NCI-H526 (cell line): ENCODE measurements at regions not wholly inside any gene's neighbourhood (a gene's known extent, or its start where the extent isn't known, plus 50 kb on each side); places are given as distances from the start of the nearest gene placed in this dataset.

Experiments used
- DNase-seq, 2 experiments: peaks; one replicate each; lab custom pipeline; 2025; lab: John Stamatoyannopoulos, UW

DNA sequence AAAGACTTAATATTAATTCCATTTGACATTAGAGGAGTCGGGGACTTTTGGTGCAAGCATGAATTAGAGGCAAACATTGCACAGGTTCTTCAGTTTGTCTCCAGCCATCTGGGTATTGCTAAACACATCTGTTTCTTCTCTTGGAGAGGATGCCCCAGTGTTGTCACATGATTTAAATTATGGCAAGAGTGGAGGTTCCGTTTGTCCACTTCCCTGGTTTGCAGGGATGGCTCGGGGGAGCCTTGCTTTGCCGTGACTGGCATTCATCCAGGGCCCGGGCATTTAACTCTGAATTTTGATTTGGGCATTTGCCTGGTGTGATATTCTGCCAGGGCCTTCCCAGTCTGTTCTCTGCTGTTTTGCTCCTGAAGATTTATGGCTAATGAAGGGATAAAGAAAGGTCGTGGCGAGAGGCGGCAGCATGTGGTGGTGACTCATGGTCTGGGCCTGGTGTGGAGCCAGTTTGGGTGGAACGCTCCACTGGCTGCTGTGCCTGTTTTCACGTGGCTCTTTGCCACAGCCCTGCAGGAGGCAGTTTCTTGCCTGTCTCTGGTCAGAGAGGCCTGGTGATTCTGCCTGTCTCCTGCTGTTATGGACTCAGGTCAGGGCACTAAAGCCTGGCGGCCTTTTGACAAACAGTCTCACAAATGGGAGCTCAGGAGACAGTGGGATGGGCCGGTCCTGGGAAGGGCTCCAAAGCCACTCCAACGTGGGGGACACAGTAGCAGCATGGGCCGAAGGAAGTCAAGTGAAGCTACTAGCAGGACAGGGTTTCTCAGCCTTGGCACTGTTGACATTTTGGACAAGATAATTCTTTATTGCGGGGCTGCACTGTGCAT is 99.4 kb upstream of the PGRMC2 start:
- no peak for DNase-seq

DNA sequence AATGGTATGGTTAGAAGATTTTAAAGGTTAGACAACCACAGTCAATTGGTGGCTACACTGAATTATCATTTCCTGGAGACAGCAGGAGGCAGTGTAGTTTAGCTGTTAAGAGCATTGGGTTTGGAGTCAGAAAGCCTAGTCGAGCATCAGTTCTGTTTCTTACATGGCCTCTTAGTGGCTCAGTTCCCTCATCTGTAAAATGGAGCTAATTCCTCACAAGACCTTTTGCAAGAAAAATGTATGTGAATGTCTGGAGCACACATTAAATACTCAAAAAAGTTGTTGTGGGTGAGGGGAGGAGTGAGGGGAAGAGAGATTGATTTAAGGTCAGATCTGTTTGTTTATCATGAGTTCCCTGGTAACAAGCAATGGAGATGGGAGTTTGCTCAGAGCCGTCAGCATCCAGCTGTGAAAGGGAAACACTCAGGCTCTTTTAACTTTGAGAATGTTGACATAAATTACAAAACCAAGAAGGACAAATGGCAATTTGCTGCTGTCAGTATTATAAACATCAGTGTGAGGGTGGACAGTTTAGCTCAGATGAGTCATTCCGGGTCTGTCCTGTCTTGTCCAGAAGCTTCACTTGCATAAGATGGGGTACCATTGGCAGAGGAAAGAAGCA is 98.2 kb upstream of the PGRMC2 start:
- DNase-seq, result no peak

DNA sequence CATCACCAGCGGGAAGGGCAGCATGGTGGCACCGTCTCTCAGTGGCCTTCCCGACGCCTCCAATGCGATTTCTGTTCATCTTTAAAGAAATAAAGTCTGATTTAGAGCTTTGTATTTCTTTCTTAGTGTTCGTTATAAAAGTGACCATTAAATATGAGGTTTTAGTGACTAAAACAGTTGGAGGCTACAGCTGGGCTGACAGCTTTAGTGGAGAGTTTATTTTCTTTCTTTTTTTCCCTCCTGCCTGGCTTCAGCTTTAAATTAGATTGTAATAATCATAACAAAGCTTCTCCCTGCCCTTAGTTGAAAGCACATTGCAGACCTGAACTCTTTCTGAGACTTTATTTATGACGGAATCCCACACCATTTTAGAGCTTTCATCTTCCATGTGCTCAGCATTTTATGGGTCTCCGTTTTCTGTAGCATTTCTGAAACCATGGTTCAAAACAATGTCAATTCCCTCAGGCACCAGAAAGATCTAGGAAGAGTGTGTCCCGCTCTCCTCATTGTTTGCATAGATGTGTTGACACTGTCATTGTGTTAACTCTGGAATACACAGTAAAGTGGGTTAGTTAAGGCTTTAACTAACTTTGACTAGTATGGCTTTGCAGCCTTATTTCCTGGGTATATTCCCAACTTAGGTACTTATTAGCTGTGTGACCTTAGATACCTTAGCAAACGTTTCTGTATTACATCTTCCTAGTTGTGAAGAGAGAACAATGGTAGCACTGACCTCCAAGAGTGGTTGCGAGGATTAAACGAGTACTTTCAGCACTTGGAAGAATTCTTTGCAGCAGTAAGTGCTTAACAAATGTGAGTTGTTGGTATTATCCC is 97.4 kb upstream of the PGRMC2 start:
- DNase-seq, result no peak

DNA sequence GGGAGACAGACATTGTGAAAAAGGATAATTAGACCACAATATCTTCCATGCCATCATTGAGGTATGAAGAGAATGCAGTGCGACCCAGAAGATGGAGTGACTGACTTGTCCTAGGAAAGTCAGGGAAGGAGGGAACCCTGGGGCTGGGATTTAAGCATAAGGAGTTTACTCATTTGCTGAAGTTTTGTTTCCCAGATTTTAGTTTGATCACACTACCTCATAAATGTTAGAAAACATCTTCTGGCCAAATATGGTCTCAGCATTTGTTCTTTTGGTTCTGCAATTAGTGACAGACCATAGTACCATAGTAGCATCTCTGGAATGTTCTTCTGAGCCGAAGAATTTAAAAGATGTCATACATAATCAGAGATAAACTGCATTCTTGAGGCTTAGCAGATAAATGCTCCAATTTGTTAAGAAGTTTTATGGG is 96.5 kb upstream of the PGRMC2 start:
- DNase-seq, result no peak

DNA sequence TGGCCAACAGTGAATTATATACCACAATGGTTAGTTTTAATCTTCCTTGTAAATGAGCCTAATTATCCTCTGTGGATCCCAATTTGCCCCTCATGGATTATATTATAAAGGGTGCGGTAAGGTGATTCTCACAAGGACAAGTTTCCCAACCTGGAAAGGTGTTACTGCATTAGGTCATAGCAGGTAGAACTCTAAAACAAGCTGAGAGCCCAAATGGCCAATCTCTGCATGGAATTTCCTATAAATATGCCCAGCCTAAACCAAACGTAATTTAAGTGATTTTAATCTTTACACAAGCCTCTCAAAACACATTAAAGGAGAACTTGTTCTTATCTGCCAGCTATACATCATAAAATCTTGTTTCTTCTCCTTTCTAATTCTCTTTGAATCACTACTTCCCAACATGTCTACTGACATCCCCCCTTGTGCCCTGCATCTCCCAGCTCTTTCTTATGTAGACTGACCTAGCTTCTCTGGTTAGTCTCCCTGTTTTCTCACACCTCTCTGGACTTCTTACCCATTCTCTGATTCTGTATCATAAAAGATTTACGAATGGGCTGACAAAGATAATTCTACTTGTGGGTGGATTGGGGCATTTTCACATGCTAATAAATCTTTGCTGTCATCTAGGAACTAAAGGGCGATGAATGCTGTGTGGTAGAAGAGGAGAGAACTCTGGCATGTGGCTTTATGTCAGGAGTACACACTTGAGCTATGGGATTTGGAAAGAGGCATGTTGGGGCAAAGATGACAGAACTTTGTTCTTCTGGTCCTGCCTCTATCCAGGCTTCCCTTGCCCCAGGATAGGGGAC is 94.3 kb upstream of the PGRMC2 start:
- DNase-seq, result peak in 1 of 2 experiments; percentile 45

DNA sequence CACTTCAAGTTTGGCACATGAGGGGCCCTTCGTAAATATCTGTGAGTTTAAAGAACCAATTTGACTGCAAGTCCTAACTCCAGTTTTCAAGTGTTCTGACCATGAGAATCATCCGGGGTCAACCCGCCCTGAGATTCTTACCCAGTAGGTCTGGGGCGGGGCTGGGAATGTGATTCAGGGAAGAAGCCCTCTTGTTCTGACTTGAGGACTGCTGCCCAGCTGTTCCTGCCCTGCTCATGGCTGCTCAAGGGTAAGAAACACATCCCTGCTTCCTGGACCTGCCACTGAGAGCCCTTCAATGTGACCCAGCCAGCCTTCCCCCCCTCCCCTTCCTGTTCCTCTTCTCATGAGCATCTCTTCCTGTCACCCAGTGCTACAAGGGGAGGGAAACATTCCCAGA is 92.7 kb upstream of the PGRMC2 start:
- no peak for DNase-seq

DNA sequence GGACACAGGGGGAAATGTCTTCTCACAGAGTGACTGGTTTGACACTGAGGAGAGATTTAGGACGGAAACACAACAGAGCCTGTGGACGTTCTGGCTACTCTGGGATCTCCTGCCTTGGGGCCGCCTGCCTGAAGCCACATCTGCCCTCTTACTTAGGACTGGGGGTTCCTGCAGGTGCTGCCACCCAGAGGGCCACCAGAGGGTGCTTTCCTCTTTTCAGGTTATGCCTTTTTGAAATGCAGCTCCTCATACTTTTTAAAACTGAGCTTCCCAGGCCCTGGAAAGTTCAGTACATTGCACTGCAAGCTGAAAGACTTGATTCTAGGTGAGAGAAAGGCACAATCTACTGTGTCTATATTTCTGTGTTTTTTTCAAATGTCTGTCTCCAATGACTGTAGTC is 92.2 kb upstream of the PGRMC2 start:
- DNase-seq, result peak in 1 of 2 experiments; percentile 63

DNA sequence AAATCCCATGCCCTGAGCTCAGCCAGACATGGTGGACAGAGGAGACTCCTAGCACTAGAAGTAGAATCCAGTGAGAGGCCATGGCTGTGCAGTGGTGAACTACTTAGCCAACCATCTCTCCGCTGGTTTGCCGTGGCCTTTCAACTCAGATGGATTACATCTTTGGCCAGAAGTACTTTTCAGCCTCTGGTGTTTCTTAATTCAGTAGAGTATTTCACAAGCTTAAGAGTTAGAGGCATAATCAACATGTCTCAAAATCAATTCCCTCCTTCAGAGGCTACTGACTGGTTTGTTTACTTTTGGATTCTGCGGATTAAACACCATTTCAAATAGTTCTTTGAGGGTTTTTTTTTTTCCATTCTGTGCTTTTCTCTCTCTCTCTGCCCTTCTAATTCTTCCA is 91.1 kb upstream of the PGRMC2 start:
- DNase-seq, result no peak

DNA sequence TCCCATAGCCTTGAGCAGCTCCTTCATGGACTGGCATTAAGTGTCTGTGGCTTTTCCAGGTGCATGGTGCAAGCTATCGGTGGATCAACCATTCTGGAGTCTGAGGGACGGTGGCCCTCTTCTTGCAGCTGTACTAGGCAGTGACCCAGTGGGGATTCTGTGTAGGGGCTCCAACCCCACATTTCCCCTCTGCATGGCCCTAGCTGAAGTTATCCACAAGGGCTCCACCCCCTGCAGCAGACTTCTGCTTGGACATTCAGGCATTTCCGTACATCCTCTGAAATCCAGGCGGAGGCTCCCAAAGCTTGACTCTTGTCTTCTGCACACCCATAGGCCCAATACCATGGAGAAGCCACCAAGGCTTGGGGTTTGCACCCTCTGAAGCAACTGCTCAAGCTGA is 89.3 kb upstream of the PGRMC2 start:
- no peak for DNase-seq

DNA sequence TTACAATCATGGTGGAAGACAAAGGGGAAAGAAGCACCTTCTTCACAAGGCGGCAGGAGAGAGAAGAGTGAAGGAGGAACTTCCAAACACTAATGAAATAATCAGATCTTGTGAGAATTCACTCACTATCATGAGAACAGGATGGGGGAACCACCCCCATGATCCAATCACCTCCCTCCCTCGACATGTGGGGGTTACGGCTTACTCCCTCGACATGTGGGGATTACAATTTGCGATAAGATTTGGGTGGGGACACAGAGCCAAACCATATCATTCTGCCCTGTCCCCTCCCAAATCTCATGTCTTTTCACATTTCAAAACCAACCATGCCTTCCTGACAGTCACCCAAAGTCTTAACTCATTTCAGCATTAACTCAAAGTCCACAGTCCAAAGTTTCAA is 88.7 kb upstream of the PGRMC2 start:
- no peak for DNase-seq

DNA sequence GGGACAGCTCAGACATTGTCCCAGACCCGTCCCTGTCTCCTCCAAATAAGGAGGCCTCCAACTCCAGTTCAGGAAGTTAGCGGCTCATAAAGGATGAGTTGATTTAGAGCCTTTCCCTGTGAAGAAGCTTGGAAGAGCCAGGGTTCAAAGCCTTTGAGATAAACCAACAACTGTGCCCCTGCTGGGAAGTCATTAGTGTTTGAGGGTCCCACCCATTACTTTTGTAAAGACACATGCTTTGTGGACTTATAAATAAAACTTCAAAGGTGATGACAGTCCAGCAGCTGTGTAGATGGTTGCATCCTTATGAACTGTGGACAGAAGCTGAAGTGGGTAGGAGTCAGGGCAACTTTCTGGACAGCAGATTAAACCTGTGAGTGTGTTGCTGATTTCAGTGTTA is 86.0 kb upstream of the PGRMC2 start:
- no peak for DNase-seq

DNA sequence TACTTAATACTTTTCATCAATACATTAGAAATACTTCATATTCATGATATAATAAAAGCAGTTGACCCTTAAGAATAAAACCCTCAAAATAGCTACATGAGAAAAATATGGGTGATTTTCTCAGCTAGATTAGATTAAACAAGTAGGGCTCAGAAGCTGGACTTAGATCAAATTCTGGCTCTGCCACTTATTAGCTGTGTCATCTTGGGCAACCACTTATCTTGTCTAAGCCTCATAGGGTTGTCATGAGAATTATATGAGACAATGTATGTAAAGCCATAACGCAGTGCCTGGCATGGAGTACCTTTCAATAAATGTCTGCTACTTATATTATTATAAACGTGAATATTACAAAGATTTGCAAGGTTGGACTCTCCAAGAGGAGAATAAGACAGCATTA is 84.3 kb upstream of the PGRMC2 start:
- no peak for DNase-seq

DNA sequence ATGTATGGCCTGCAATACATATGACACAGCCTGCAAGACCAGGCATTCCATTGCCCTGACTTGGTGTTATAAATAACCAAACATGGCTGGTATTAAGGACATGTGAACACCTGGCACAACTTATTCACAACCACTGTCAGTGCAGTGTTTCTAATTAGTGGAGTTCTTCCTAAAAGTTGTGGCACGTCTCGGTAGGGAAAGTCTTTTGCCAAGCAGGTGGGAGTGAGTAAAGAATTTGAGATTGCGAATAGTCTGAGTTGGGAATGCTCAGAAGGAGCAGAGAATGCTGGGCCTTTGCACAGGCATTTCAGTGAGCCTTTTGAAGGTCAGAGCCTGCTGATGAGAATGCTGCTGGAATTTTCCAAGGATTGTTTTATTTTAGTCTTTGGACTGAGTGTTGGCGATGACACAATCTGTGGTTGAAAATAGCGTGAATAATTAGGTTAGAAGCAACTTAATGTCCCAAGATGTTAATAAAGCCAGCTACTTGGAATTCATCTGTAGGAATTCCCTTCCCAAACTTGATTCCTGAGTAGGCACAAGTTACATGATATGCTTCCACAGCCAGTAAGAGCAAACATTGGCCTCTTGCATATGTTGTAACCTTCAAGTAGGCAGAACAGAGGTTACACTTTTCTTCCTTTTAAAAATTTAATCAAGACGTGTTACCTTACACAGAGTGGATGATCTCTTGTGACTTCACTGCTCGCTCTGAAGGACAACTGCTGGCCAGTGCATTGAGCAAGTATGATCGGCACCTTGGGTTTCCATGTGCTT is 83.6 kb upstream of the PGRMC2 start:
- no peak for DNase-seq

DNA sequence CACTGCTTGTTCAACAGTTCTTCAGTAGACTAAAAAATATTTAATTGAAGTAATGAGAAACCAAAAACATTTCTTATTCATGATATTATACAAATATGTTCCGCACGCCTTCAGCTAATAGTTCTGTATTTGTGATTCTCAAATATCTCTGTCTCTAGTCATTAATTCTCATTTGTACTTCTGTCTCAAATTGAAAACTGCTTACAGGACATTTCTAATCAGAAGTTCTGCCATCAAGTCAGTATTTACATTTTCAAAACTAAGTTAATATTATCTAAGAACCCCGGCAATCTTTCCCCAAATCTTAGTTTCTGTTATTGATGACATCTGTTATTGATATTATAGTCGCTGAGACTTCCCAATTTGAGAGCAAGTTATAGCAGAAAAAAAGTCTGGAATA is 78.6 kb upstream of the PGRMC2 start:
- no peak for DNase-seq

DNA sequence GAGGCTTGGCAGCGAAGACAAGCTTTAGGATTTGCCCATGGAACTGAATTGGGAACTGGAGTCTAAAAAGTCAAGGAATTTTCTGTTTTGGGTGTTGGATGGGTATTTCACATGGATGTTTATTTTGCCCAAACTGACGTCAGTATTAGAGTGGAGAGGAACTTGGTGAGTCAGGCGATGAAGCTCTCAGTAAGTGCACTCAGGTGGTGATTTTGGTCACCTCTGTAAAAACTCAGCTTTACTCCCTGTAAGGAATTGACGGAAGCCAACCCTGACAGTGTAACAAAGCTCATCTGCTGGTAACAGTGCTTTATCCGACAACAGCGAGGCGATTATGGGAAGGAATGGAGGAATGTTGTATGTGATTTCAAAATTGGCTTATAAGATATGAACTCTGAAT is 77.0 kb upstream of the PGRMC2 start:
- no peak for DNase-seq

DNA sequence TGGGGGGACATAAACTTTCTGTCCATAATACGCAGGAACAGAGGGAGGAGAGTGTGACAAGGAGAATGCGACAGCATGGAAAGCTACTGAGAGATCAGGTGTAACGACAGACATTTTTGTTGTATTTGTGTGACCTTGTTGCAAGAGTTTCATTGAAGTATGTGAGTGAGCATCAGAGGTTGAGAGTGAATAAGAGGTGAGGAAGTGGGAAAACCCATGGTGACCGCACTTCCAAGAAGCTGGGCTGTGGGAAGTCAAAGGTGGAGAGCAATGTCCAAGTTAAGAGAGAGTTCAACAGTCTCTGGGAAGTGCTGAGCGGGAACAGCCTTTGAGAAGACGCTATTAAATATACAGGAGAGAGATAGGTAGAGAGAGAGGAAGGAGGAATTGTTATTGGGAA is 76.4 kb upstream of the PGRMC2 start:
- no peak for DNase-seq

DNA sequence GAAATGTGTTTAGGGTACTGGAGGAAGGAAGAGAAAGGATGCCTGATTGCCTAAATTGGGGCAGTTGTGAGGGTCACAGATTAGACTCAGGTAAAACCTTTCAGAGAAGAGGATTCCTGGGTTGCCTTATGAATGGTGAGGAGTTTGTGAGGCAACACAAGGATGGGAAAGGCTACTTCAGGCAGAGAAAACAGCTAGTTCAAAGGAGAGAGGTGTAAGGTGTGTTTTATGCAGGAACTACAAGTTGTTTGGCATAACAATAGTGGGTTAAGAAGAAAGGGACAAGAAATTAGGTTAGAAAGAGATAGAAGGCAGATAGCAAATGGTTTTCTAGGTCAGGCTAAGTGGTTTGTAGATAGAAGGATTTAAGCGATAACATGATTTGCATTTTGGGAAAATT is 75.1 kb upstream of the PGRMC2 start:
- DNase-seq, result no peak

DNA sequence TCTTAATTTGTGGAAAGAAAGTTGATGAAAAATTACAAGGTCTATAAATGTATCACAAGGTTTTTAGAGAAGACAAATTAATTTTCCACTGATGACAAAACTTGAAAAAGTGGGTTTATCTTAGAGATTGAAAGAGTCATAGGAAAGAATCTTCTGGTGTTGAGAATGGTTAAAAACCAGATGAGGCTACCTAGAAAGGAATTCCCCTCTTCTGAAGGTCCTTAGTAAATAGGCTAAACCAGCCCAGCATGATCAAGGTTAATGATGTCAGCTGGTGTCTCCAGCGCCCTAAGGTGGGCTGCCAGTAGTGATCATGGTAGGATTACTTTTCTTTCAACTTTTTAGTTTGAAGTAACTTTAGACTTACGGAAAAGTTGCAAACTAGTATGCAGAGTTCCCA is 71.8 kb upstream of the PGRMC2 start:
- no peak for DNase-seq

DNA sequence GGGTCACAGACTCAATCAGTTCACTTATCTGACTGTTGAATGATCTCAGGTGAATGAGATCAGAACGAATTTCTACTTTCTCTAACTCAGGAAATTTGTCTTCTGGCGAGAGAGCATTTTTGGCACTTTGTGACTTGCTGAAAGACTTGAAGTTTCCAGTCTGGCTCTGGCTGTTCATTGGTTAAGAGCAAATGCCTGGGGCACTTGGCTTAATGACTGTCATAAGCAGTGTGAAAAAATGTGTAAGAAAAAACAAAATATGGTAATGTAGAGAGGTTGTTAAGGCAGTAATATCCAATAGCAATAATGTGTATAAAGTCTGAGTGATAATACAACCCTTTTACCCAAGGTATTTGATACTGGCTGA is 71.3 kb upstream of the PGRMC2 start:
- no peak for DNase-seq

DNA sequence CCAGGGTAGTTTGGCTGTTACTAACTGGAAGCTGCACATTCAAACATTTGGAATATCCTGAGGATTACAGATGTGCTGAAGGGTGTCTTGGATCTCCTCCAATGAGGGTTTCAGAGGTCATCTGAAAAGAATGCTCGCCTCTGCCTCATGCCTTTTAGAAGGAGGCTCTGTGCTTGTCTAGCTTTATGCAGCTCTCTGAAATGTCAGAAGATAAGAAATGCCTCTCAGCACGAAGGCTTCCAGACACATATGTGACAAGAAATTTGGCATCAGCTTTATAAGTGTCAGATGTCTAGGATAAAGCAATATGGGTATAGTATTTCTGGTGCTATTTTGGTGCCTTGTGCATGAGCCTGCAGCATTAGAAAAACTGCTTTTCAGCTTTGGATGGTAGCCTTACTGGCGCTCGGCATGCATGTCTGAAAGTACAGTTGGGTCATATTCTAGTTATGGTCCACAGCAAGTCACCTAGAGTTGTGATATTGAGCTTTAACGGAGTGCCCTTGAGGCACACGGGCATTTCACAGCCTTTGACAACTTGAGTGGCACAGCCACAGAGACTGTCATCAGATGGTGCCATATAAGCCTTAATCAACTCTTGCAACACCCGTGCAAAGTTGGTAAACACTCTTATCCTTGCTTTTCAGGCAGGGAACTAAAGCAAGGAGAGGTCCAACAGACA is 70.8 kb upstream of the PGRMC2 start:
- no peak for DNase-seq

DNA sequence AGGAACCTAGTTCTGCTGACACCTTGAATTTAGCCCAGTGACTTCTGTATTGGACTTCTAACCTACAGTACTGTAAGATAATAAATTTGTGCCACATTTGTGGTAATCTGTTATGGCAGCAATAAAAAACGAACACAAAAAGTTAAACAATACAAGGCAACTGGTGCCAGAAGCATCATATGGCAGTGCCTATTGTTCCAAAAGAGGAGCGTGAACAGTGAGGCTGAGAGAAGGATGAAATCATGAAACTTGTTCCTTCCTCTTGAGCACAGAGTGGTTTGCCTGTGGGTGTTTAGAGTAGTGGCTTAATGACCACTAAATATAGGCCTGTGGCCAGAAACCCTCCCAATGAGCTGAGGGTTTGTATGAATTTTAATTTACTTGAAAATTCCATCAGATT is 69.7 kb upstream of the PGRMC2 start:
- no peak for DNase-seq
